HG02885 (cell line): ENCODE measurements at regions not wholly inside any gene's neighbourhood (a gene's known extent, or its start where the extent isn't known, plus 50 kb on each side); places are given as distances from the start of the nearest gene placed in this dataset.

ENCODE experiments used
- ATAC-seq: cut with Tn5 transposase; IDR thresholded peaks from one replicate; pipeline ENCODE4 v1.9.1; 2021; ENCODE audit warnings: mild to moderate bottlenecking; ENCODE audit not compliant: unreplicated experiment, poor library complexity

GRCh38 chr12:126191031-126191891 is 1126.0 kb downstream of the AACS start:
- no peak for ATAC-seq

- ATAC-seq, result no peak
Observed at GRCh38 chr12:126191949-126192348, 1126.7 kb downstream of the AACS start.

- no peak for ATAC-seq
Observed at GRCh38 chr12:126193190-126193589, 1128.0 kb downstream of the AACS start.

- ATAC-seq, result no peak
Observed at GRCh38 chr12:126196263-126196662, 1131.0 kb downstream of the AACS start.

DNA sequence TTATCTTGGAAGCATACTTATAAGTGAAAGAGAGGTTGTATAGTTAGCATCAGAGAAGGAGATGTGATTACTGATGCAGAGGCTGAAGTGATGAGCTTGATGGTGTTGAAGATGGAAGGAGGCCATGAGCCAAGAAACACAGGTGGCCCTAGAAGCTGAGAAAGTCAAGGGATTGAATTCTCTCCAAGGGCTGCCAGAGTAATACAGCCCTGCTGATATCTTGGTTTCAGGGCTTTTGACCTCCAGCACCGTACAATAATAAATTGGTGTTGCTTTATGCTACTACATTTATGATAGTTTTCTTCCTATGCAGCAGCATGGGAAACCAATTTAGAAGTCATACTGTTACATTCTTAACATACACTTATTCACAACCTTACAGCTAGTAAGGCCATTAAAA is 1133.3 kb downstream of the AACS start:
- ATAC-seq, result no peak

- ATAC-seq, result no peak
Observed at GRCh38 chr12:126198966-126199692, 1133.9 kb downstream of the AACS start.

DNA sequence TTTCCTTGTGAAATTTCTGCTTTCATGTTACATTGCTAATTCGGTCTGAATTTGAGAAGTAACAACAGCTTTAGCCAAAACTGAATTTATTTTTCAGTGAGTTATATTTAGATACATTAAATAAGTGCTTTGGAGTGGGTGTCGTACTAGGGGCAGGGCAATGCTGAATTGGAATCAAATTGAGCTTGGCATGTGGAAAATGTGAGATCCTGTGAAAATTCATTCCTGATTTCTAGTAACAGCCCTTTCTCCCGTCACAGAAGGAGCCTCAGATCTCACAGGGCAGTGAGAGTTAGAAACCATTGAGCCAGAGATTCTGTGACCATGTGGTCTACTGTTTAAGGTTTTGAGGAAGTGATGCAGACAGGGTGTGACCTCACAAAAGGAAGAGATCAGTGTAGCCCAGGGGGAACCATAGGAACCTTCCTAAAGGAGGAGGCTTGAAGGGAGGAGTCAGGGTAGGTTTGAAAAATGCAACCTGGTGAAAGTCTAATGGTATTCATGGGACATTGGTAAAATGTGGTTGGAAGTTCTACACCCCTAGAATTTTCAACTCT is 1136.8 kb downstream of the AACS start:
- ATAC-seq, result no peak

- no peak for ATAC-seq
Observed at GRCh38 chr12:126204326-126204725, 1139.1 kb downstream of the AACS start.

GRCh38 chr12:126210026-126210425 is 1144.8 kb downstream of the AACS start:
- no peak for ATAC-seq

GRCh38 chr12:126210448-126210847 is 1145.2 kb downstream of the AACS start:
- no peak for ATAC-seq

DNA sequence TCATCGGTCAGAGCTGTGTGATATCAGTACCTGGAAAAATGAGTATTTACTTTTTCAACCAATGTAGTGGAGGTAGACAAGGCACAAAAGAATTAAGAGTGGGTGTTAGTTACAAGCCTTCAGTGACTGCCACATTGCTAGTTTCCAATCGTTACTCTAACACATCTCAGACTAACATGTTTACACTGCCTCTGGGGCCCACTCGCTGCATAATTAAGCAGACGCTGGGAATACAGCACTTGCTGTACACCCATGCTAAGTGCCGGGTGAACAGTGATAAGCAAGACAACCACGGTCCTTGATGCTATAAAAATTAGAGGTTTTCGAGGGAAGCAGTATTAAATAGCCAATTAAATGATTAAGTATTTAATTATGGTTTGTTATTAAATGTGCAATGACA is 1147.6 kb downstream of the AACS start:
- no peak for ATAC-seq

DNA sequence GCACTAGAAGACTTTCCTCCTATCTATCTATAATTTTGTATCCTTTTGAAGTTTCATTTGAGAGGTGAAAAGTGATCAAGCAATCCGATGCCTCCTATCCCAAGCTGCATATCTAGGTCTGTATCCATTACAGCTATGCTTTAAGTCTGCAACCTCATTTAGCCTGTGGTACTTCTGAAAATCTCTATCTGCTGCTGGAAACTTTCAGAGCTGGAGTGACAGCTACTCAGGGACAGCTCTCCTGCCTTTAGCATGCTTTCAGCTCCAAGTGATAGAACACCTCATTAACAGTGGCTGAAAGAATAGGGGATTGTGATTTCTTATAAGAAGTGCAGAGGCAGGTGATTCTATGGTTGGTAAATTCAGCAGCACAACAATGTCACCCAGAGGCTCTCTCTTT is 1153.5 kb downstream of the AACS start:
- ATAC-seq, result no peak

DNA sequence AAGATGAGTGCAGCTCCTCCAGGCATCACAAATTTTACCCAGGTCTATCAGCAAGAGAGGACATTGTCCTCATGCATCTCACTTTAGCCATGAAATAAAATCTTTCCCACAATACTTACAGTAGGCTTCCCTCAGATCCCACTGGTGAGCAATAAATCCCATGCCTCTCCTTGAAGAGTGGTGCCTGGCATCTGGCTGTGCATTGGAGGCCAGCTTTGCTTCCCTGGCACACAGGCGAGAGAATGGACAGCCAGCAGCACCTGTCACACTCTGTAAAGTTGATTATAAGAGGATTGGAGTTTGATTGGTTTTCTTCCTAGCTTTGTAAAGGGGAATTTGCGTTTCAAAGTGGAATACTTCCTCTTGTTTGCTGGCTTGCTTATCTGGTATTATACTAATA is 1153.9 kb downstream of the AACS start:
- no peak for ATAC-seq

DNA sequence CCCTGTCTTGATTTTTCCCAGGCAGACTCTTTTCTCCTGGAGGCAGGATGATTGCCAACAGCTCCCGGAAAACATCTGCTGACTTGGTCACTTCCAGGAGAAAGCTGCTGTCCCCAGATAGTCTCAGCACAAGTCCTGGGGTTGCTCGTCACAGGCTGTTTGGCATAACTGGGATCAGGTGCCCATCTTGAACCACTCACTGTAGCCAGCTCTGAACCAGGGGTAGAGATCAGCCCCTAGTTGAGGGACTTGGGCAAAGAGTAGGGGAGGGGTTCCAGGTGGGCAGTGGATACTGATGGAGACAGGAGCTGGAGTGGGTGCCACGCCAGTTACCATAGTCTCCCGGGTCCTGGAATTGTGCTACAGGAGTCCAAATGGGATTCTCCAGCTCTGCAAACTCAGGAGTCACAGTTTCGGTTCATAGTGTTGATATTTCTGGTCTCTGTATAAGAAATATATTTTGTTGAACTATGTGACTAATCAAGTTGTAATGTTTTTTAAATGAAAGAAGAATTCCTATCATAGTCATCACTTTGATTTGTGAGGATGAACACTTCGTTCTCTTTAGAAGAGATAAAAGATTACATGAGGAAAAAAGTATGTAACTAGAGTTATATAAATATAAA is 1154.5 kb downstream of the AACS start:
- ATAC-seq, result no peak

DNA sequence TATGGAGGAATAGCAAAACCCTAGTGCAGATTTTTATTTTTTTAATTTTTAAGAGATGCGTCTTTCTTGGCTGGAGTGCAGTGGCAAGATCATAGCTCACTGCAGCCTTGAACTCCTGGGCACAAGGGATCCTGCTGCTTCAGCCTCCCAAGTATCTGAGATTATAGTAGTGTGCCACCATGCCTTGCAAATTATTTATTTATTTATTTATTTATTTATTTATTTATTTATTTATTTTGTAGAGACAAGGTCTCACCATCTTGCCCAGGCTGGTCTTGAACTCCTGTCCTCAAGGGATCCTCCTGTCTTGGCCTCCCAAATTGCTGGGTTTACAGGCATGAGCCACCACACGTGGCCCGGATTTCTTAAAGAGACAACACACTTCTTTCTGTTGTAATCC is 1158.8 kb downstream of the AACS start:
- ATAC-seq, result no peak

GRCh38 chr12:126228936-126229335 is 1163.7 kb downstream of the AACS start:
- ATAC-seq, result no peak

- no peak for ATAC-seq
Observed at GRCh38 chr12:126232711-126233110, 1167.5 kb downstream of the AACS start.

- ATAC-seq, result no peak
Observed at GRCh38 chr12:126233625-126234024, 1168.4 kb downstream of the AACS start.

- ATAC-seq, result no peak
Observed at GRCh38 chr12:126243814-126244440, 1178.7 kb downstream of the AACS start.

DNA sequence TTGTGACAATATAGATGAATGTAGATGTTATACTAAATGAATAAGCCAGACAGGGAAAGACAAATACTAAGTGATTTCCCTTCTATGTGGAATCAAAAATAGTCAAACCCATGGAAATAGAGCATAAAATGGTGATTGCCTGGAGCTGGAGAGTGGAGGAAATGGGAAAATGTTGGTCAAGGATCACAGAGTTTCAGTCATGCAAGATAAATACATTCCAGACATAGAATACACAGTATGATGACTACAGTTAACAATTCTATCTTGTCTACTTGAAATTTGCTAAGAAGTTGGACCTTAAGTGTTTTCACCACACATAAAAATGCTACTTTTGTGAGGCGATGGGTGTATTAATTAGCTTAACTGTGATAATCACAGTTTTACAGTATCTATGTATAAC is 1182.7 kb downstream of the AACS start:
- no peak for ATAC-seq
